ENCODE measurements at regions not wholly inside any gene's neighbourhood (a gene's known extent, or its start where the extent isn't known, plus 50 kb on each side); places are given as distances from the start of the nearest gene placed in this dataset.

GRCh38 chr14:98847521-98848468 is 424.2 kb downstream of the BCL11B start:
- TF ChIP-seq, protein P1, sequence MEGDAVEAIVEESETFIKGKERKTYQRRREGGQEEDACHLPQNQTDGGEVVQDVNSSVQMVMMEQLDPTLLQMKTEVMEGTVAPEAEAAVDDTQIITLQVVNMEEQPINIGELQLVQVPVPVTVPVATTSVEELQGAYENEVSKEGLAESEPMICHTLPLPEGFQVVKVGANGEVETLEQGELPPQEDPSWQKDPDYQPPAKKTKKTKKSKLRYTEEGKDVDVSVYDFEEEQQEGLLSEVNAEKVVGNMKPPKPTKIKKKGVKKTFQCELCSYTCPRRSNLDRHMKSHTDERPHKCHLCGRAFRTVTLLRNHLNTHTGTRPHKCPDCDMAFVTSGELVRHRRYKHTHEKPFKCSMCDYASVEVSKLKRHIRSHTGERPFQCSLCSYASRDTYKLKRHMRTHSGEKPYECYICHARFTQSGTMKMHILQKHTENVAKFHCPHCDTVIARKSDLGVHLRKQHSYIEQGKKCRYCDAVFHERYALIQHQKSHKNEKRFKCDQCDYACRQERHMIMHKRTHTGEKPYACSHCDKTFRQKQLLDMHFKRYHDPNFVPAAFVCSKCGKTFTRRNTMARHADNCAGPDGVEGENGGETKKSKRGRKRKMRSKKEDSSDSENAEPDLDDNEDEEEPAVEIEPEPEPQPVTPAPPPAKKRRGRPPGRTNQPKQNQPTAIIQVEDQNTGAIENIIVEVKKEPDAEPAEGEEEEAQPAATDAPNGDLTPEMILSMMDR (IDR thresholded peaks at IDR 0.05): no peak
- no peaks in the 10 kb centered on the region for H3K9me3 Mint-ChIP-seq

DNA sequence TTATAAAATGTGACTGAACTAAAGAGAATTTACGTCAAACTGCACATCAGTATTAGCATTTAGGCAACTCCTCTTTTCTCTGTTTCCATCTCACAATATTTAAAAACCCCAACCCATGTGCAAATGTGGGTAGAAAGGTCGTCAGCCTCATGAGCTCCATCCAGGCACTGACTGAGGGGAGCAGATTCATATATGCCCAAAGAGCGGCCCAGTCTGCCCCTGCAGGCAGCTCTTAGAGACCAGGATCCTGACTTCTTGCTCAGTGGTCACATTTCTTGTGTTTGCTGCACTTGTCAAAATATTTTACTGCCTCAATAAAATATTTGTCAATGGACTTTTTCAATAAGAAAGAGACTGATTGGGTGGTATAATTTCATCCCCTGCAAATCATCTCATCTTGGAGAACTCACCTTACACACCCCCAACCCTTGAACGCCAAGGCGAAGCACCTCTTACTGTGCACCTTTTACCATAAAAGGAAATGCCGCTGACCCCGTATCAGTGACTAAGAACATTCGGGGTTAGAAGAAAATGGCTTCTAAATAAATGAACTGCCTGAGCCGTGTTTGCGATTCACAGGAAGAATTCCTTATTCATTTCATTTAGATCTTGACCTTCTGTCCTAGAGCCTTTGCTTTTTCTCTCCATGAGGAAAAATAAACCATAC is 418.8 kb downstream of the BCL11B start:
- H3K9me3 Mint-ChIP-seq: no peaks in the 10 kb centered on the region
- no peak for DNase-seq
- peaks cover 14 to 22% of the 10 kb centered on the region in 2 donors for H3K27me3 Mint-ChIP-seq (ENCODE audit: low read depth in 2 of 2)
- no peak overlapping the region for H3K4me3 ChIP-seq (ENCODE audit: low read length)
- no peaks in the 10 kb centered on the region for H3K9me3 ChIP-seq (ENCODE audit: control insufficient read depth, insufficient read depth, low read length)
- no peaks in the 10 kb centered on the region for H3K36me3 Mint-ChIP-seq
- H3K27me3 ChIP-seq (ENCODE audit: control insufficient read depth, insufficient read depth, low read length): peaks cover 5% of the 10 kb centered on the region
- H3K27ac Mint-ChIP-seq: no peak overlapping the region
- WGBS (ENCODE audit: insufficient coverage): 84% methylated on average over 10 of the region's 10 CpGs
- no peak for ATAC-seq
- TF ChIP-seq, protein P1 (IDR thresholded peaks at IDR 0.05): no peak
- H3K4me1 ChIP-seq (ENCODE audit: control insufficient read depth, insufficient read depth, low read length): no peaks in the 10 kb centered on the region
- intact Hi-C loops (cut with micrococcal nuclease): no loop called here
- no peak overlapping the region for H3K27ac ChIP-seq (ENCODE audit: low read length)
- no peak overlapping the region for H3K4me3 Mint-ChIP-seq
- H3K4me1 Mint-ChIP-seq: no peaks in the 10 kb centered on the region
- no peaks in the 10 kb centered on the region for H3K36me3 ChIP-seq (ENCODE audit: control insufficient read depth, insufficient read depth, low read length)

More at GRCh38 chr14:98847521-98848468, 424.2 kb downstream of the BCL11B start:
- intact Hi-C loops (cut with micrococcal nuclease): no loop called here
- no peaks in the 10 kb centered on the region for H3K4me1 ChIP-seq (ENCODE audit: control insufficient read depth, insufficient read depth, low read length)
- no peaks in the 10 kb centered on the region for H3K36me3 ChIP-seq (ENCODE audit: control insufficient read depth, insufficient read depth, low read length)
- no peak for ATAC-seq
- 93% methylated on average over 10 of the region's 11 CpGs for WGBS (ENCODE audit: insufficient coverage)
- no peak for DNase-seq
- Mint-ChIP-seq H3K27me3 (ENCODE audit: low read depth in 2 of 2) (peaks cover 11 to 49% of the 10 kb centered on the region in 2 donors), H3K27ac (no peak overlapping the region), H3K4me1 (peaks cover 10 to 11% of the 10 kb centered on the region in 2 donors), H3K36me3 (no peaks in the 10 kb centered on the region), H3K4me3 (no peak overlapping the region)
- H3K27ac ChIP-seq (ENCODE audit: low read length): no peak overlapping the region
- H3K4me3 ChIP-seq (ENCODE audit: low read length): no peak overlapping the region
- no peaks in the 10 kb centered on the region for H3K27me3 ChIP-seq (ENCODE audit: control insufficient read depth, insufficient read depth, low read length)
- H3K9me3 ChIP-seq (ENCODE audit: control insufficient read depth, insufficient read depth, low read length): no peaks in the 10 kb centered on the region

GRCh38 chr14:98855926-98856715 is 415.9 kb downstream of the BCL11B start:
- Mint-ChIP-seq H3K9me3 (no peaks in the 10 kb centered on the region), H3K4me3 (no peak overlapping the region), H3K27ac (no peak overlapping the region), H3K27me3 (ENCODE audit: low read depth in 2 of 2) (peaks cover 22 to 33% of the 10 kb centered on the region in 2 donors), H3K4me1 (no peaks in the 10 kb centered on the region), H3K36me3 (no peaks in the 10 kb centered on the region)
- Histone ChIP-seq H3K36me3 (ENCODE audit: control insufficient read depth, insufficient read depth, low read length) (no peaks in the 10 kb centered on the region), H3K9me3 (ENCODE audit: control insufficient read depth, insufficient read depth, low read length) (no peaks in the 10 kb centered on the region), H3K4me1 (ENCODE audit: control insufficient read depth, insufficient read depth, low read length) (no peaks in the 10 kb centered on the region), H3K4me3 (ENCODE audit: low read length) (no peak overlapping the region), H3K27me3 (ENCODE audit: control insufficient read depth, insufficient read depth, low read length) (peaks cover 5% of the 10 kb centered on the region), H3K27ac (ENCODE audit: low read length) (no peak overlapping the region)
- intact Hi-C loops (cut with micrococcal nuclease): no loop called here
- ATAC-seq (no peak), DNase-seq (no peak)
- 94% methylated on average over 11 of the region's 13 CpGs for WGBS (ENCODE audit: insufficient coverage)
- TF ChIP-seq, protein P1 (IDR thresholded peaks at IDR 0.05): no peak
